Activated B cell treated with CpG ODN at 0.5 μM for 24 hours (primary cell): ENCODE measurements at regions not wholly inside any gene's neighbourhood (a gene's known extent, or its start where the extent isn't known, plus 50 kb on each side); places are given as distances from the start of the nearest gene placed in this dataset.

Experiments
- ATAC-seq: fragments of 200-7000 bp; cut with Tn5 transposase; one replicate; pipeline ENCODE4 v1.10.0; 2021; ENCODE audit warnings: low read depth, mild to moderate bottlenecking, moderate library complexity
- CTCF ChIA-PET: fragments of 350-600 bp; sonication (Branson Sonifier 250); formaldehyde crosslinking; loops from one replicate; lab custom pipeline; 2021; ENCODE audit warnings: antibody characterized with exemption; lab: Charles Lee
- POLR2A ChIA-PET: fragments of 350-600 bp; sonication (Branson Sonifier 250); formaldehyde crosslinking; loops from one replicate; lab custom pipeline; 2021; ENCODE audit warnings: antibody characterized with exemption; lab: Charles Lee
- DNase-seq: peaks from one replicate; pipeline ENCODE4 v3.0.0; 2022
- H3K27ac Mint-ChIP-seq: one replicate; pipeline ENCODE4 v1.8.0; 2020; ENCODE audit warnings: mixed read lengths
- H3K27me3 Mint-ChIP-seq: one replicate; pipeline ENCODE4 v1.8.0; 2021; ENCODE audit warnings: mixed read lengths
- H3K36me3 Mint-ChIP-seq: one replicate; pipeline ENCODE4 v1.8.0; 2021; ENCODE audit warnings: low read depth, mixed read lengths
- H3K4me1 Mint-ChIP-seq: one replicate; pipeline ENCODE4 v1.8.0; 2021; ENCODE audit warnings: mixed read lengths
- H3K4me3 Mint-ChIP-seq: one replicate; pipeline ENCODE4 v1.8.0; 2020; ENCODE audit warnings: mild to moderate bottlenecking, mixed read lengths
- H3K9me3 Mint-ChIP-seq: one replicate; pipeline ENCODE4 v1.8.0; 2020; ENCODE audit warnings: mixed read lengths
- intact Hi-C: fragments of 100-400 bp; cut with micrococcal nuclease; formaldehyde crosslinking; loops from one replicate; pipeline ENCODE4 v1.15.1; 2024
- TF ChIP-seq, protein P1 (sequence below): fragments of 200-600 bp; IDR thresholded peaks from one replicate; pipeline ENCODE4 v1.8.0; 2022; ENCODE audit warnings: antibody characterized with exemption, mild to moderate bottlenecking

GRCh38 chr9:14365670-14366069 is 51.7 kb upstream of the NFIB start:
- no peaks in the 10 kb centered on the region for H3K36me3 Mint-ChIP-seq
- DNase-seq = no peak
- TF ChIP-seq, protein P1, sequence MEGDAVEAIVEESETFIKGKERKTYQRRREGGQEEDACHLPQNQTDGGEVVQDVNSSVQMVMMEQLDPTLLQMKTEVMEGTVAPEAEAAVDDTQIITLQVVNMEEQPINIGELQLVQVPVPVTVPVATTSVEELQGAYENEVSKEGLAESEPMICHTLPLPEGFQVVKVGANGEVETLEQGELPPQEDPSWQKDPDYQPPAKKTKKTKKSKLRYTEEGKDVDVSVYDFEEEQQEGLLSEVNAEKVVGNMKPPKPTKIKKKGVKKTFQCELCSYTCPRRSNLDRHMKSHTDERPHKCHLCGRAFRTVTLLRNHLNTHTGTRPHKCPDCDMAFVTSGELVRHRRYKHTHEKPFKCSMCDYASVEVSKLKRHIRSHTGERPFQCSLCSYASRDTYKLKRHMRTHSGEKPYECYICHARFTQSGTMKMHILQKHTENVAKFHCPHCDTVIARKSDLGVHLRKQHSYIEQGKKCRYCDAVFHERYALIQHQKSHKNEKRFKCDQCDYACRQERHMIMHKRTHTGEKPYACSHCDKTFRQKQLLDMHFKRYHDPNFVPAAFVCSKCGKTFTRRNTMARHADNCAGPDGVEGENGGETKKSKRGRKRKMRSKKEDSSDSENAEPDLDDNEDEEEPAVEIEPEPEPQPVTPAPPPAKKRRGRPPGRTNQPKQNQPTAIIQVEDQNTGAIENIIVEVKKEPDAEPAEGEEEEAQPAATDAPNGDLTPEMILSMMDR = no peak
- no peaks in the 10 kb centered on the region for H3K4me1 Mint-ChIP-seq
- no peak overlapping the region for H3K4me3 Mint-ChIP-seq
- H3K27me3 Mint-ChIP-seq = peaks cover 7% of the 10 kb centered on the region
- no peak for ATAC-seq
- intact Hi-C loops = no loop called here
- no peaks in the 10 kb centered on the region for H3K9me3 Mint-ChIP-seq
- ChIA-PET POLR2A (no interaction called here), CTCF (no interaction called here)
- H3K27ac Mint-ChIP-seq = no peak overlapping the region
